ENCODE measurements at regions not wholly inside any gene's neighbourhood (a gene's known extent, or its start where the extent isn't known, plus 50 kb on each side); places are given as distances from the start of the nearest gene placed in this dataset.

GRCh38 chr9:129449066-129449465, 171.8 kb downstream of the C9orf50 start:
- no peak for TF ChIP-seq CTCF (IDR thresholded peaks at IDR 0.05)
- TF ChIP-seq ZFX (IDR thresholded peaks at IDR 0.05; ENCODE audit: borderline replicate concordance): no peak
- H3K27ac ChIP-seq: no peak overlapping the region

- no peak for TF ChIP-seq CTCF (IDR thresholded peaks at IDR 0.05)
- TF ChIP-seq ZFX (IDR thresholded peaks at IDR 0.05; ENCODE audit: borderline replicate concordance): no peak
- peak overlapping the region; percentile 55 for H3K27ac ChIP-seq
Measured at GRCh38 chr9:129446828-129447550, 173.9 kb downstream of the C9orf50 start.

DNA sequence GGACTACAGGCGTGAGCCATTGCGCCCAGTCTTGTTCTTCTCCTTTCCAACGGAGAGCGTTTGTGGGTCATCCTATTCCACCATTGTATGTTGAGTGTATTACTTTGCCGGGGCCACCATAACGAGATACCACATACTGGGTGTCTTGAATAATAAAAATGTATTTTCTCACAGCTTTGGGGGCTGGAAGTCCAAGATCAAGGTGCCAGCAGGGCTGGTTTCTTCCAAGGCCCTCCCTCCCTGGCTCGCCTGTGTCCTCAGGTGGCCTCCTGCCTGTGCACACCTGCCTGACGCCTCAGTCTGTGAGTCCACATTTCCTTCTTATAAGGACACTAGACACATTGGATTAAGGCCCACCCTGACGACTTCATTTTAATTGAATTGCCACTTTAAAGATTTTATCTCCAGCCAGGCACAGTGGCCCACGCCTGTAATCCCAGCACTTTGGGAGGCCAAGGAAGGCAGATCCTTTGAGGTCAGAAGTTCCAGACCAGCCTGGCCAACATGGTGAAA, 175.1 kb downstream of the C9orf50 start:
- no peak overlapping the region for H3K27ac ChIP-seq
- TF ChIP-seq CTCF (IDR thresholded peaks at IDR 0.05): no peak
- TF ChIP-seq ZFX (IDR thresholded peaks at IDR 0.05; ENCODE audit: borderline replicate concordance): no peak

GRCh38 chr9:129443515-129444164, 177.3 kb downstream of the C9orf50 start:
- peak overlapping the region; percentile 77 for H3K27ac ChIP-seq

DNA sequence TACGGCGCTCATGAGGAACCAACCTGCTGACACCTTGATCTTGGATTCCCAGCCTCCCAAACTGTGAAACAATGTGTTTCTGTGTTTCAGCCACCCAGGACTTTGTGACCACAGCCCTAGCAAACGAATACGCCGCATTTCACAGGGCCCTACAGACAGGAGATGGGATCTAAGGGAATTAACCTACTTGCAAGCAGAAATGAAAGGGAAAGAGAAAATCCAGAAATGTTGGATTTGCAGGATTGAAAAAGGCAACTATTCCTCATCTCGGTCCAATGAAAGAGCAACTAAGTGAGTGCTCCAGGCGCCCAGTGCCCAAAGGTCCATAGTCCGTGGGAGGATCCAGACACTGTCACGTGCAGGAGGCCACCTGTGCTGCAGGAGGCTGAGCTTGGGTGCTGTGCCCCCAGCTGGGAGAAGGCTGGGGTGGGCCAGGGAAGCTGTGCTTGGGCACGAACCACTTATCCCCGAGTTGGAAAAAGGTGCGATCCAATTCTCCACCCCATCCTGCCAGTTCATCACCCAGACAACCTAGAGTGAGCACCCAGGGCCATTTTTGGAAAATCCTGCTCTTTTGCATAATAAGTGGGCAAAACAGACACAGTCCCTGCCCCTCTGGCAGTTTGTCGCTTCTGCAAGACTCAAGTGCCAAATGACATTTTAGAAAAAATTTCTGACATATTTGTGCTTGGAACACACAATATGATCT, 177.9 kb downstream of the C9orf50 start:
- TF ChIP-seq ZFX (IDR thresholded peaks at IDR 0.05; ENCODE audit: borderline replicate concordance) (no peak), CTCF (IDR thresholded peaks at IDR 0.05) (no peak)
- H3K27ac ChIP-seq: peak overlapping the region; percentile 77

- TF ChIP-seq CTCF (IDR thresholded peaks at IDR 0.05): no peak
- TF ChIP-seq ZFX (IDR thresholded peaks at IDR 0.05; ENCODE audit: borderline replicate concordance): no peak
- H3K27ac ChIP-seq: peak overlapping the region; percentile 77
Measured at GRCh38 chr9:129441852-129442251, 179.0 kb downstream of the C9orf50 start.

DNA sequence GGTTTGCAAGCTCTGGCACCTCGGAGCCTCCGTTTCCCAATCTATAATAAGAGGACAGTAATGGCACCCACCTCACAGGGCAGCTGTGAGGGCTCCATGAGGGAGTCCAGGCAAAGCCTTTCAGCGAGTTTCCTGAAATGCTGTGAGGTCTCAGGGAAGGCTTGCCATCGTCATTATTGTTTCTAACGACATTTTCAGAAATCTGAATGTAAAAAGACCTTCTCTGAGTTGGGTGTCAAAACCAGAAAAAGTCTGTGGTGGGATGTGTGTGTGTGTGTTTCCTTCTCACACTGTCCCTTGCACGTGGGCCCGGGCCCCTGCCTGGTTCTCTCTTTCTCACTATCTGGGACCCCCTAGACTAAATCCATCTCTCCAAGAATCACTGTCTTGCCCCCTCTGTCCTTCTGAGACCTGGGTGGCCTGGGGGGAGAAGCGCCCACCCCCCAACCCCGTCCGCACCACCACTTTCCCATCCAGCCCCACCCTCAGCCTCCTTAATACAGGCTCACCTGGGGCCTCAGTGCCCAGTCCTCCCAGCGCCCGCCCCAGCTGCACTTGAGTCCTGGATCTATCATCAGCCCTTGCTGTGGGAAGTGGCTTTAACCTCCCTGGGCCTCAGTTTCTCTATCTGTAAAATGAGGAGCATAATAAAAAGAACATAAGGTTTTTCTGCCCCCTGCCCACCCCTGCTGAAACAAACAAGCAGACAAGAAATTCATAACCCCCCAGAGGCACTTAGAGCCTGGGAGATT, 180.3 kb downstream of the C9orf50 start:
- peak overlapping the region; percentile 77 for H3K27ac ChIP-seq
- TF ChIP-seq ZFX (IDR thresholded peaks at IDR 0.05; ENCODE audit: borderline replicate concordance) (no peak), CTCF (IDR thresholded peaks at IDR 0.05) (no peak)

Measured in 22Rv1 (cell line).